Testis (tissue), 2 donors: ENCODE measurements at regions not wholly inside any gene's neighbourhood (a gene's known extent, or its start where the extent isn't known, plus 50 kb on each side); places are given as distances from the start of the nearest gene placed in this dataset.

Source experiments
- POLR2A ChIP-seq: fragments of 450-650 bp; IDR thresholded peaks from one replicate; pipeline ENCODE4 v1.6.1; 2017; ENCODE audit warnings: antibody characterized with exemption, mild to moderate bottlenecking, moderate library complexity
- TF ChIP-seq, protein P1 (sequence below), 3 experiments: fragments of 450-650 bp in 2 of 3; fragments of 200-600 bp in 1 of 3; sonication (generic) in 1 of 3; IDR thresholded peaks; one replicate each; pipeline ENCODE4 v1.5.1; 2016 to 2019; ENCODE audit warnings: antibody characterized with exemption in 3 of 3, mild to moderate bottlenecking in 2 of 3, moderate library complexity in 1 of 3

DNA sequence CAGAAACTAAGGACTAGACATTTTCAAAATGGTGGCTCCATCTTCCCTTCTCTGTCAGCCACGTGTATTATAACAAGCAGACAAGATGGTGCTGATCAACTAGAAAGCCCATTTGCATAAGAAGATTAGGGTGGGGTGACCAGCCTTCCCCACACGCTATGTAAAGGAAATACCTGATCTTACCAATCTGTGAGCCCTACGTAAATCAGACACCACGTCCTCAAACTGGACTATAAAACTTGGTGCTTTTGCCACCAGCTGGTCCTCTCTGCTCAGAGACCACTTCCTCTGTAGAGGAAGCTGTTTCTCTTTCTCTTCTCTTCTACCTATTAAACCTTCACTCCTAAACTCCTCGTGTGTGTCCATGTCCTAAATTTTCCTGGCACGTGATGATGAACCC lies 101.1 kb upstream of the PLEKHG7 start:
- no peak for TF ChIP-seq POLR2A
- TF ChIP-seq, protein P1, sequence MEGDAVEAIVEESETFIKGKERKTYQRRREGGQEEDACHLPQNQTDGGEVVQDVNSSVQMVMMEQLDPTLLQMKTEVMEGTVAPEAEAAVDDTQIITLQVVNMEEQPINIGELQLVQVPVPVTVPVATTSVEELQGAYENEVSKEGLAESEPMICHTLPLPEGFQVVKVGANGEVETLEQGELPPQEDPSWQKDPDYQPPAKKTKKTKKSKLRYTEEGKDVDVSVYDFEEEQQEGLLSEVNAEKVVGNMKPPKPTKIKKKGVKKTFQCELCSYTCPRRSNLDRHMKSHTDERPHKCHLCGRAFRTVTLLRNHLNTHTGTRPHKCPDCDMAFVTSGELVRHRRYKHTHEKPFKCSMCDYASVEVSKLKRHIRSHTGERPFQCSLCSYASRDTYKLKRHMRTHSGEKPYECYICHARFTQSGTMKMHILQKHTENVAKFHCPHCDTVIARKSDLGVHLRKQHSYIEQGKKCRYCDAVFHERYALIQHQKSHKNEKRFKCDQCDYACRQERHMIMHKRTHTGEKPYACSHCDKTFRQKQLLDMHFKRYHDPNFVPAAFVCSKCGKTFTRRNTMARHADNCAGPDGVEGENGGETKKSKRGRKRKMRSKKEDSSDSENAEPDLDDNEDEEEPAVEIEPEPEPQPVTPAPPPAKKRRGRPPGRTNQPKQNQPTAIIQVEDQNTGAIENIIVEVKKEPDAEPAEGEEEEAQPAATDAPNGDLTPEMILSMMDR (IDR thresholded peaks at IDR 0.05): no peak
